ENCODE measurements at regions not wholly inside any gene's neighbourhood (a gene's known extent, or its start where the extent isn't known, plus 50 kb on each side); places are given as distances from the start of the nearest gene placed in this dataset.

- TF ChIP-seq, protein P1, sequence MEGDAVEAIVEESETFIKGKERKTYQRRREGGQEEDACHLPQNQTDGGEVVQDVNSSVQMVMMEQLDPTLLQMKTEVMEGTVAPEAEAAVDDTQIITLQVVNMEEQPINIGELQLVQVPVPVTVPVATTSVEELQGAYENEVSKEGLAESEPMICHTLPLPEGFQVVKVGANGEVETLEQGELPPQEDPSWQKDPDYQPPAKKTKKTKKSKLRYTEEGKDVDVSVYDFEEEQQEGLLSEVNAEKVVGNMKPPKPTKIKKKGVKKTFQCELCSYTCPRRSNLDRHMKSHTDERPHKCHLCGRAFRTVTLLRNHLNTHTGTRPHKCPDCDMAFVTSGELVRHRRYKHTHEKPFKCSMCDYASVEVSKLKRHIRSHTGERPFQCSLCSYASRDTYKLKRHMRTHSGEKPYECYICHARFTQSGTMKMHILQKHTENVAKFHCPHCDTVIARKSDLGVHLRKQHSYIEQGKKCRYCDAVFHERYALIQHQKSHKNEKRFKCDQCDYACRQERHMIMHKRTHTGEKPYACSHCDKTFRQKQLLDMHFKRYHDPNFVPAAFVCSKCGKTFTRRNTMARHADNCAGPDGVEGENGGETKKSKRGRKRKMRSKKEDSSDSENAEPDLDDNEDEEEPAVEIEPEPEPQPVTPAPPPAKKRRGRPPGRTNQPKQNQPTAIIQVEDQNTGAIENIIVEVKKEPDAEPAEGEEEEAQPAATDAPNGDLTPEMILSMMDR (IDR thresholded peaks at IDR 0.05), result no peak
These were observed 277.5 kb downstream of the ETAA1 start for GRCh38 chr2:67674668-67675067.

- TF ChIP-seq, protein P1 (IDR thresholded peaks at IDR 0.05), result no peak
These were observed 287.9 kb downstream of the ETAA1 start for GRCh38 chr2:67684991-67685390.

- TF ChIP-seq, protein P1 (IDR thresholded peaks at IDR 0.05), result no peak
These were observed 289.1 kb downstream of the ETAA1 start for GRCh38 chr2:67686254-67686653.

DNA sequence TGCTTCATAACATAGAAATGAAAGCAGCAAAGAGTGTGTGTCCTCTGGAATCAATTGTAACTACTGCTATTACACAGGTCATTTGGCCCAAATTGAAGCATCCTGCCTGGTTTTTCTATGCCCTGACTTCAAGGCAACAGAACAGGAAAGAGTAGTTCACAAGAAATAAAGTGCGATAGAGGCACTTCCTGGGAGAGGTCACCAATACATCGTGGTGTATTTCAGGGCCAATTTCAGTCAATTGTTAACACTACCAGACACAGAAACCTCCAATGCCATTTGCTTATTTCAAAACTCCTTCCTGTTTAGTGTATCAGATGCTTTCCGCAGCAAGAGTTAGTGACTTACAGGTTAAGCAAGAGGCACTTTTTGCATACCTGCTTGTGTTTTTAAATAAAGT lies 292.1 kb downstream of the ETAA1 start:
- TF ChIP-seq, protein P1 (IDR thresholded peaks at IDR 0.05), result no peak

GRCh38 chr2:67689651-67690050 lies 292.5 kb downstream of the ETAA1 start:
- TF ChIP-seq, protein P1 (IDR thresholded peaks at IDR 0.05), result no peak

DNA sequence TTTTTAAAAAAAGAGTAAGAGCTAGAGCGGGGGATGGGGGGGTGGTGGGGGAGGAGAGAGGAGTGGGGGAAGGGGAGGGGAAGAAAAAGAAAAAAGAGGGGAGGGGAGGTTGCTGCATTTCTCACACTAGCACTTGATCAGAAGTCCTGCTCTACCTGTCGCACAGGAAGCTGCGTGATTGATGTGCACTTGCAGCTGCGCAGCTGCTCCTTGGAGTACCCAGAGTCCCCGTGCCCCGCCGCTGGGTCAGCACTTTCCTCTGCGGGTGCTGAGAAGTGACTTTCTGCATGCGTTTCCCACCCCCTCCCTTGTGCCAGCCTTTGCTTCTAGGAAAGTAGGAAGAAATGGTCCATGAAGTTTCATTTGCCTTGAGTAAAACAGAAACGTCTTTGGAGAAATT lies 297.3 kb downstream of the ETAA1 start:
- TF ChIP-seq, protein P1 (IDR thresholded peaks at IDR 0.05), result no peak

- TF ChIP-seq, protein P1 (IDR thresholded peaks at IDR 0.05), result no peak
These were observed 303.9 kb downstream of the ETAA1 start for GRCh38 chr2:67701011-67701410.

- TF ChIP-seq, protein P1 (IDR thresholded peaks at IDR 0.05), result no peak
These were observed 305.2 kb downstream of the ETAA1 start for GRCh38 chr2:67702284-67702683.
